Heart left ventricle (tissue), 16 donors: ENCODE measurements at regions not wholly inside any gene's neighbourhood (a gene's known extent, or its start where the extent isn't known, plus 50 kb on each side); places are given as distances from the start of the nearest gene placed in this dataset.
A peak's percentile ranks its signal among the peaks of the same experiment; 100 is the strongest.

Experiments
- ATAC-seq, 4 donors: fragments of 200-7000 bp; cut with Tn5 transposase; one replicate each; pipeline ENCODE4 v1.9.1; 2020 to 2022; ENCODE audit warnings: moderate library complexity in 4 of 4, mild to moderate bottlenecking in 3 of 4, moderate number of reproducible peaks in 1 of 4
- DNase-seq, 5 donors: peaks; one replicate each; pipeline ENCODE4 v3.0.0-alpha.2; 2020
- H3K27ac ChIP-seq, 12 donors: fragments of 200-600 bp; sonication (generic) in 4 of 12; one replicate each; pipeline versions ENCODE4 v1.5.0 to v1.8.0; 2016 to 2022; ENCODE audit warnings: mild to moderate bottlenecking in 2 of 12
- H3K27me3 ChIP-seq, 9 donors: fragments of 200-600 bp; sonication (generic) in 2 of 9; one replicate each; pipeline versions ENCODE4 v1.5.1 to v1.8.0; 2016 to 2022; ENCODE audit warnings: mild to moderate bottlenecking in 3 of 9
- H3K36me3 ChIP-seq, 9 donors: fragments of 200-600 bp; sonication (generic) in 2 of 9; one replicate each; pipeline versions ENCODE4 v1.5.0 to v1.8.0; 2018 to 2022; ENCODE audit warnings: mild to moderate bottlenecking in 2 of 9
- H3K4me1 ChIP-seq, 12 donors: fragments of 200-600 bp; sonication (generic) in 4 of 12; one replicate each; pipeline versions ENCODE4 v1.5.0 to v1.8.0; 2016 to 2022; ENCODE audit warnings: mild to moderate bottlenecking in 3 of 12
- H3K4me3 ChIP-seq, 12 donors: fragments of 200-600 bp; sonication (generic) in 4 of 12; one replicate each; pipeline versions ENCODE4 v1.5.0 to v1.8.0; 2017 to 2022; ENCODE audit warnings: mild to moderate bottlenecking in 9 of 12, moderate library complexity in 4 of 12
- H3K9me3 ChIP-seq, 12 donors: fragments of 200-600 bp; sonication (generic) in 4 of 12; one replicate each; pipeline versions ENCODE4 v1.5.0 to v1.8.0; 2016 to 2022; ENCODE audit warnings: mild to moderate bottlenecking in 1 of 12
- CTCF ChIP-seq, 12 donors: fragments of 200-600 bp; sonication (generic) in 4 of 12; IDR thresholded peaks; one replicate each; pipeline versions ENCODE4 v1.5.0 to v1.8.0; 2018 to 2022; ENCODE audit warnings: antibody characterized with exemption in 12 of 12, mild to moderate bottlenecking in 5 of 12
- POLR2A ChIP-seq, 2 donors: fragments of 450-650 bp; IDR thresholded peaks; one replicate each; pipeline ENCODE4 v1.6.1; 2017; ENCODE audit warnings: antibody characterized with exemption in 2 of 2, mild to moderate bottlenecking in 2 of 2, moderate library complexity in 2 of 2
- WGBS, 4 donors: extraction: QIAGEN DNeasy Blood & Tissue Kit in 2 of 4; methylation state at CpG; one replicate each; pipeline versions ENCODE4 v1.1.5 to v1.1.7; 2013 to 2018; 5-methylcytosine and 5-hydroxymethylcytosine counted together
- intact Hi-C, 10 donors: fragments of 100-400 bp; cut with DNase I; formaldehyde crosslinking; loops; one replicate each; pipeline versions ENCODE4 v1.11.1 to v1.14.2; 2022
- donor health status: ischemic (EF 13 %, LVEDD 7.1; RV severe dilation, severe dysfunction).
- donor health status: healthy with polysubstance abuse.
- donor health status: DM: no; HTN: yes; CAD: no.
- donor health status: DM: no; HTN: no; CAD: no.
- donor health status: ischemic (EF 25% LVEDD 6.9; RV normal size, moderate dysfunction).
- donor health status: ischemic (EF 25% LVEDD 5.7; RV mildly dilated, moderate dysfunction).
- donor health status: healthy.
- donor health status: DM: yes; HTN: yes; CAD: no.
- donor health status: ischemic (EF 35%, LVEDD 5.7; RV mildly dilated, moderate dysfunction).
- donor health status: nonischemic (EF 11% LVEDD 7.7; RV severe dilation, severe dysfunction).
- donor health status: DM: yes; HTN: yes; CAD: no.
- donor health status: PGD.
- donor health status: ischemic (EF 29% LVEDD 5.4; RV normal size, mild dysfunction).
- donor health status: nonischemic (EF 23%, LVEDD 6.1; RV moderate dilation, normal function).

- no peak for TF ChIP-seq POLR2A (IDR thresholded peaks at IDR 0.05)
- TF ChIP-seq CTCF (IDR thresholded peaks at IDR 0.05), result no peak
- Histone ChIP-seq H3K4me1 (no peaks in the 10 kb centered on the region), H3K27me3 (no peaks in the 10 kb centered on the region), H3K4me3 (no peak overlapping the region), H3K36me3 (no peaks in the 10 kb centered on the region), H3K9me3 (peaks cover 0 to 4% (median 0%) of the 10 kb centered on the region in 12 donors), H3K27ac (no peak overlapping the region)
- WGBS, 4 donors, result 89 to 94% (median 90%) methylated on average over 4 of the region's 4 CpGs
- intact Hi-C loops, result no loop called here
- DNase-seq (no peak), ATAC-seq (no peak)
These were observed 432.1 kb downstream of the ZFHX3 start for GRCh38 chr16:72615856-72616255.

GRCh38 chr16:72612718-72613117, 435.2 kb downstream of the ZFHX3 start:
- H3K4me3 ChIP-seq, result no peak overlapping the region
- intact Hi-C loops, result no loop called here
- H3K9me3 ChIP-seq, result peaks cover 0 to 4% (median 0%) of the 10 kb centered on the region in 12 donors
- ATAC-seq (no peak), DNase-seq (no peak)
- TF ChIP-seq CTCF (IDR thresholded peaks at IDR 0.05) (no peak), POLR2A (IDR thresholded peaks at IDR 0.05) (no peak)
- H3K36me3 ChIP-seq, result no peaks in the 10 kb centered on the region
- H3K27ac ChIP-seq, result peak overlapping the region in 2 of 12 donors; percentile 11 to 20
- no peaks in the 10 kb centered on the region for H3K27me3 ChIP-seq
- H3K4me1 ChIP-seq, result no peaks in the 10 kb centered on the region

DNA sequence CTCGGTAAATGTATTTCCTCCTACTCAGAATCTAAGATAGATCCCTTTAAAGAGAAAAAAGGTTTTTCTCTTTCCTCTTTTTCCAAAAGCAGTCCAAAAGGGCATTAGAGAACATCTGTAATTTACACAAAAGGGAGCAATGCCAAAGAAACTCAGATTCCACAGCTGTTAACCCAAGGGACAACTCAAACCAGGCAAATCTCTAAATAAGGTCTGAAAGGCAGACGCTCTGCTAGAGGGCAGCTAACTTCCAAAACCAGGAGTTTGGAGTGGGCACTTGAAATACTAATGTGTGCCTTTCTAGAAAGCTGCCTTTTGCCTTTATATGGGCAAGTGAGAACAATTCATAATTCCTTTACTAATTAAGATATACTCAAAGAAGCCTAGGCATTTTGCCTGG, 435.7 kb downstream of the ZFHX3 start:
- no peak for TF ChIP-seq CTCF (IDR thresholded peaks at IDR 0.05)
- no peak for TF ChIP-seq POLR2A (IDR thresholded peaks at IDR 0.05)
- Histone ChIP-seq H3K27ac (peak overlapping the region in 1 of 12 donors; percentile 11), H3K27me3 (no peaks in the 10 kb centered on the region), H3K4me1 (no peaks in the 10 kb centered on the region), H3K4me3 (no peak overlapping the region), H3K9me3 (peaks cover 0 to under 1% (median 0%) of the 10 kb centered on the region in 12 donors), H3K36me3 (no peaks in the 10 kb centered on the region)
- no peak for DNase-seq
- WGBS, 4 donors, result 40 to 63% (median 46%) methylated on average over 2 of the region's 2 CpGs
- intact Hi-C loops, result no loop called here
- ATAC-seq, result no peak

GRCh38 chr16:72609933-72610332, 438.0 kb upstream of the PMFBP1 start:
- H3K36me3 ChIP-seq, result no peaks in the 10 kb centered on the region
- H3K9me3 ChIP-seq, result no peaks in the 10 kb centered on the region
- H3K27ac ChIP-seq, result no peak overlapping the region
- 74 to 88% (median 78%) methylated on average over 3 of the region's 3 CpGs for WGBS, 4 donors
- DNase-seq (no peak), ATAC-seq (no peak)
- no peaks in the 10 kb centered on the region for H3K4me1 ChIP-seq
- TF ChIP-seq CTCF (IDR thresholded peaks at IDR 0.05) (no peak), POLR2A (IDR thresholded peaks at IDR 0.05) (no peak)
- intact Hi-C loops, result no loop called here
- no peaks in the 10 kb centered on the region for H3K27me3 ChIP-seq
- no peak overlapping the region for H3K4me3 ChIP-seq
